Psoas muscle (tissue), 7 donors: ENCODE measurements at regions not wholly inside any gene's neighbourhood (a gene's known extent, or its start where the extent isn't known, plus 50 kb on each side); places are given as distances from the start of the nearest gene placed in this dataset.

Experiments used
- ATAC-seq, 4 donors: fragments of 200-7000 bp; cut with Tn5 transposase; one replicate each; pipeline ENCODE4 v1.9.1; 2020; ENCODE audit warnings: moderate library complexity in 3 of 4, mild to moderate bottlenecking in 2 of 4
- DNase-seq, 2 donors: peaks; one replicate each; pipeline ENCODE4 v3.0.0-alpha.2; 2020
- H3K27ac ChIP-seq: fragments of 200-600 bp; one replicate; pipeline ENCODE4 v1.8.0; 2022
- H3K27me3 ChIP-seq, 3 donors: fragments of 200-600 bp in 1 of 3; one replicate each; pipeline versions ENCODE4 v1.6.1 to v1.8.0; 2013 to 2022; ENCODE audit warnings: low read length in 2 of 3, mild to moderate bottlenecking in 2 of 3, moderate library complexity in 1 of 3; ENCODE audit not compliant: insufficient read depth in 3 of 3
- H3K36me3 ChIP-seq, 2 donors: fragments of 200-600 bp in 1 of 2; one replicate each; pipeline versions ENCODE4 v1.6.1 to v1.8.0; 2013 to 2022; ENCODE audit warnings: low read depth in 1 of 2, mild to moderate bottlenecking in 1 of 2, moderate library complexity in 1 of 2; ENCODE audit not compliant: insufficient read depth in 1 of 2
- H3K4me1 ChIP-seq: fragments of 200-600 bp; one replicate; pipeline ENCODE4 v1.8.0; 2022
- H3K4me3 ChIP-seq: fragments of 200-600 bp; one replicate; pipeline ENCODE4 v1.8.0; 2022; ENCODE audit warnings: mild to moderate bottlenecking
- H3K9me3 ChIP-seq: fragments of 200-600 bp; one replicate; pipeline ENCODE4 v1.8.0; 2022
- CTCF ChIP-seq: fragments of 200-600 bp; IDR thresholded peaks from one replicate; pipeline ENCODE4 v1.8.0; 2022; ENCODE audit warnings: antibody characterized with exemption
- WGBS, 3 donors: extraction: QIAGEN DNeasy Blood & Tissue Kit; methylation state at CpG; one replicate each; pipeline versions ENCODE4 v1.1.6 to v1.1.7; 2013; 5-methylcytosine and 5-hydroxymethylcytosine counted together
- intact Hi-C, 2 donors: fragments of 100-400 bp; cut with DNase I; formaldehyde crosslinking; loops; one replicate each; pipeline versions ENCODE4 v1.11.0 to v1.14.2; 2022
- donor health status: healthy with polysubstance abuse.
- donor health status: DM: no; HTN: no; CAD: no; lungs with moderate emphysema.
- donor health status: Bipolar disorder and iron deficiency.
- donor health status: healthy.
- donor health status: DM: yes; HTN: yes; CAD: no.
- donor health status: DM: no; HTN: no; CAD: no.
- donor health status: DM: yes; HTN: yes; CAD: no.

DNA sequence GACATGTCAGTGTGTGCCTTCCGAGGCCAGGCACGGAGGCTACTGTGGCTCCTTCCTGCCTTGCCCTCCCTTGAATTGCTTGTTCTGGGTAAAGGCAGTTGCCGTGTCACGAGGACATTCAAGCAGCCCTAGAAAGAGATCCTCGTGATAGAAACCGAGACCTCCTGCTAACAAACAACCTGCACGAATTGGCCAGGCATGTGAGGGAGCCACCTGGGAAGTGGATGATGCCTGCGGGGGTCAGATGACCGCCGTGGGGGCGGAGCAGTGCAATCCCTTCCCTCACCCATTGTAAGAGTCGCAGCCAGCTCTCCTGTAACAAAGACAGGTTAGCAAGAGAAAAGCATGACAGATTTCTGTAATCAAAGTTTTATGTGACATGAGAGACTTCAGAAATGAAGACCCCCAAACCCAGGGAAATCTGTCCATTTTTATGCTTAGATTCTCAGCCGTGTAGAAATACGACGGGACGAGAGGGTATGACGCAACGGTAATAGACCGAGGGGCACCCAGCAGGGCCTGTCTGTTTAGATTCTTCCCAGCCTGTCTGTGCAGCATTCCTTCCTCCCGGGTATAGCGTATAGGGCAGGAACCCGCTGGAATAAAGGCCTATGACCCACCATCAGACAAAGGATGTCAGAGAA, 241.7 kb downstream of the GATA3 start:
- H3K4me3 ChIP-seq = no peak overlapping the region
- H3K27ac ChIP-seq = no peak overlapping the region
- no peak for DNase-seq
- intact Hi-C loops = no loop called here
- H3K36me3 ChIP-seq = no peaks in the 10 kb centered on the region
- H3K9me3 ChIP-seq = no peaks in the 10 kb centered on the region
- ATAC-seq = no peak
- no peaks in the 10 kb centered on the region for H3K4me1 ChIP-seq
- peaks cover 0 to 6% (median 2%) of the 10 kb centered on the region in 3 donors for H3K27me3 ChIP-seq
- no peak for TF ChIP-seq CTCF
- WGBS, 3 donors = 45 to 50% (median 46%) methylated on average over 22 of the region's 22 CpGs

GRCh38 chr10:8296734-8297101, 242.2 kb downstream of the GATA3 start:
- H3K27ac ChIP-seq = no peak overlapping the region
- H3K9me3 ChIP-seq = no peaks in the 10 kb centered on the region
- no peaks in the 10 kb centered on the region for H3K4me1 ChIP-seq
- no peak overlapping the region for H3K4me3 ChIP-seq
- intact Hi-C loops = no loop called here
- DNase-seq (no peak), ATAC-seq (no peak)
- H3K27me3 ChIP-seq = peaks cover 0 to 6% (median 2%) of the 10 kb centered on the region in 3 donors
- TF ChIP-seq CTCF = no peak
- WGBS, 3 donors = 55 to 96% (median 79%) methylated on average over 2 of the region's 2 CpGs
- H3K36me3 ChIP-seq = no peaks in the 10 kb centered on the region

DNA sequence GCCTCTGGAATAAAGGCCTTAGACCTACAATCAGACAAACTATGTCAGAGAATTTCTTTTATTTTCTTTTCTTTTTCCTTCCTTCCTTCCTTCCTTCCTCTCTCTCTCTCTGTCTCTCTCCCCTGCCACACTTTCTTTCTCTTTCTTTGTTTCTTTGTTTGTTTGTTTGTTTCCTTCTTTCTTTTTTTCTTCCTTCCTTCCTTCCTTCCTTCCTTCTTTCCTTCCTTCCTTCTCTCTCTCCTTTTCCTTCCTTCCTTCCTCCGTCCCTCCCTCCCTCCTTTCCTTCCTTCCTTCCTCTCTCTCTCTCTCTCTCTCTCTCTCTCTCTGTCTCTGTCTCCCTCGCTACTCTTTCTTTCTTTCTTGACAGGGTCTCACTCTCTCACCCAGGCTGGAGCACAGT, 242.6 kb downstream of the GATA3 start:
- H3K27ac ChIP-seq = no peak overlapping the region
- TF ChIP-seq CTCF = no peak
- intact Hi-C loops = no loop called here
- no peak for DNase-seq
- no peaks in the 10 kb centered on the region for H3K9me3 ChIP-seq
- no peak for ATAC-seq
- peaks cover 0 to 6% (median 2%) of the 10 kb centered on the region in 3 donors for H3K27me3 ChIP-seq
- no peaks in the 10 kb centered on the region for H3K36me3 ChIP-seq
- H3K4me1 ChIP-seq = no peaks in the 10 kb centered on the region
- WGBS, 3 donors = 75 to 84% (median 82%) methylated on average over 2 of the region's 2 CpGs
- H3K4me3 ChIP-seq = no peak overlapping the region

GRCh38 chr10:8297959-8298358, 243.5 kb downstream of the GATA3 start:
- Histone ChIP-seq H3K9me3 (no peaks in the 10 kb centered on the region), H3K4me3 (no peak overlapping the region), H3K36me3 (no peaks in the 10 kb centered on the region), H3K27me3 (peaks cover 0 to 6% (median 2%) of the 10 kb centered on the region in 3 donors), H3K27ac (no peak overlapping the region), H3K4me1 (no peaks in the 10 kb centered on the region)
- intact Hi-C loops = no loop called here
- TF ChIP-seq CTCF = no peak
- WGBS, 3 donors = 57 to 78% (median 67%) methylated on average over 1 of the region's 1 CpG
- no peak for DNase-seq
- no peak for ATAC-seq
